Activated CD4-positive, alpha-beta T cell treated with anti-CD3 and anti-CD28 coated beads, Interleukin-2, amount 10 ng/mL, durations not matched to agents 7 days and 5 days (primary cell): ENCODE measurements at regions not wholly inside any gene's neighbourhood (a gene's known extent, or its start where the extent isn't known, plus 50 kb on each side); places are given as distances from the start of the nearest gene placed in this dataset.

Experiments
- CTCF ChIA-PET: fragments of 350-600 bp; sonication (Branson Sonifier 250); formaldehyde crosslinking; loops from one replicate; lab custom pipeline; 2021; ENCODE audit warnings: antibody characterized with exemption; lab: Charles Lee
- POLR2A ChIA-PET: fragments of 350-600 bp; sonication (Branson Sonifier 250); formaldehyde crosslinking; loops from one replicate; lab custom pipeline; 2021; ENCODE audit warnings: antibody characterized with exemption; lab: Charles Lee
- DNase-seq: peaks from one replicate; pipeline ENCODE4 v3.0.0-alpha.2; 2020
- H3K27ac Mint-ChIP-seq: one replicate; pipeline ENCODE4 v1.8.0; 2021; ENCODE audit warnings: mild to moderate bottlenecking, moderate library complexity, mixed read lengths
- H3K27me3 Mint-ChIP-seq: one replicate; pipeline ENCODE4 v1.8.0; 2021; ENCODE audit warnings: mixed read lengths
- H3K36me3 Mint-ChIP-seq: one replicate; pipeline ENCODE4 v1.8.0; 2021; ENCODE audit warnings: low read depth, mixed read lengths
- H3K4me1 Mint-ChIP-seq: one replicate; pipeline ENCODE4 v1.8.0; 2021; ENCODE audit warnings: mixed read lengths
- H3K4me3 Mint-ChIP-seq: one replicate; pipeline ENCODE4 v1.8.0; 2021; ENCODE audit warnings: mild to moderate bottlenecking, moderate library complexity, mixed read lengths
- H3K9me3 Mint-ChIP-seq: one replicate; pipeline ENCODE4 v1.8.0; 2021; ENCODE audit warnings: mixed read lengths

GRCh38 chr13:62092949-62093348 lies 677.3 kb upstream of the PCDH20 start:
- ChIA-PET POLR2A (no interaction called here), CTCF (no interaction called here)
- H3K27me3 Mint-ChIP-seq = no peaks in the 10 kb centered on the region
- no peak for DNase-seq
- H3K36me3 Mint-ChIP-seq = no peaks in the 10 kb centered on the region
- no peaks in the 10 kb centered on the region for H3K9me3 Mint-ChIP-seq
- no peak overlapping the region for H3K27ac Mint-ChIP-seq
- H3K4me1 Mint-ChIP-seq = no peaks in the 10 kb centered on the region
- no peak overlapping the region for H3K4me3 Mint-ChIP-seq

- Mint-ChIP-seq H3K4me1 (no peaks in the 10 kb centered on the region), H3K27me3 (no peaks in the 10 kb centered on the region), H3K36me3 (no peaks in the 10 kb centered on the region), H3K9me3 (no peaks in the 10 kb centered on the region), H3K4me3 (no peak overlapping the region), H3K27ac (no peak overlapping the region)
- DNase-seq = no peak
- ChIA-PET CTCF (no interaction called here), POLR2A (no interaction called here)
Measured at GRCh38 chr13:62092536-62092935, 676.9 kb upstream of the PCDH20 start.

GRCh38 chr13:62088165-62088564 lies 672.5 kb upstream of the PCDH20 start:
- Mint-ChIP-seq H3K27me3 (no peaks in the 10 kb centered on the region), H3K4me1 (no peaks in the 10 kb centered on the region), H3K9me3 (no peaks in the 10 kb centered on the region), H3K27ac (no peak overlapping the region), H3K36me3 (no peaks in the 10 kb centered on the region), H3K4me3 (no peak overlapping the region)
- ChIA-PET CTCF (no interaction called here), POLR2A (no interaction called here)
- no peak for DNase-seq

GRCh38 chr13:62087124-62087523 lies 671.5 kb upstream of the PCDH20 start:
- ChIA-PET CTCF (no interaction called here), POLR2A (no interaction called here)
- Mint-ChIP-seq H3K4me1 (no peaks in the 10 kb centered on the region), H3K9me3 (no peaks in the 10 kb centered on the region), H3K36me3 (no peaks in the 10 kb centered on the region), H3K27me3 (no peaks in the 10 kb centered on the region), H3K4me3 (no peak overlapping the region), H3K27ac (no peak overlapping the region)
- no peak for DNase-seq

GRCh38 chr13:62085337-62086229 lies 669.9 kb upstream of the PCDH20 start:
- no peaks in the 10 kb centered on the region for H3K9me3 Mint-ChIP-seq
- ChIA-PET CTCF (no interaction called here), POLR2A (no interaction called here)
- H3K36me3 Mint-ChIP-seq = no peaks in the 10 kb centered on the region
- DNase-seq = no peak
- no peaks in the 10 kb centered on the region for H3K4me1 Mint-ChIP-seq
- no peak overlapping the region for H3K27ac Mint-ChIP-seq
- no peak overlapping the region for H3K4me3 Mint-ChIP-seq
- H3K27me3 Mint-ChIP-seq = no peaks in the 10 kb centered on the region

- Mint-ChIP-seq H3K9me3 (no peaks in the 10 kb centered on the region), H3K4me3 (no peak overlapping the region), H3K36me3 (no peaks in the 10 kb centered on the region), H3K27me3 (no peaks in the 10 kb centered on the region), H3K4me1 (no peaks in the 10 kb centered on the region), H3K27ac (no peak overlapping the region)
- POLR2A ChIA-PET = no interaction called here
- CTCF ChIA-PET = no interaction called here
- no peak for DNase-seq
Measured at GRCh38 chr13:62084728-62085127, 669.1 kb upstream of the PCDH20 start.

GRCh38 chr13:62067821-62068220 lies 652.2 kb upstream of the PCDH20 start:
- H3K4me3 Mint-ChIP-seq = no peak overlapping the region
- H3K9me3 Mint-ChIP-seq = peaks cover 6% of the 10 kb centered on the region
- H3K27ac Mint-ChIP-seq = no peak overlapping the region
- no peaks in the 10 kb centered on the region for H3K27me3 Mint-ChIP-seq
- no peaks in the 10 kb centered on the region for H3K36me3 Mint-ChIP-seq
- CTCF ChIA-PET = no interaction called here
- DNase-seq = no peak
- POLR2A ChIA-PET = no interaction called here
- H3K4me1 Mint-ChIP-seq = no peaks in the 10 kb centered on the region

GRCh38 chr13:62065016-62065415 lies 649.4 kb upstream of the PCDH20 start:
- H3K36me3 Mint-ChIP-seq = no peaks in the 10 kb centered on the region
- H3K27me3 Mint-ChIP-seq = no peaks in the 10 kb centered on the region
- H3K4me1 Mint-ChIP-seq = no peaks in the 10 kb centered on the region
- H3K27ac Mint-ChIP-seq = no peak overlapping the region
- ChIA-PET POLR2A (no interaction called here), CTCF (no interaction called here)
- H3K9me3 Mint-ChIP-seq = peaks cover 6% of the 10 kb centered on the region
- no peak overlapping the region for H3K4me3 Mint-ChIP-seq
- DNase-seq = no peak

- CTCF ChIA-PET = no interaction called here
- POLR2A ChIA-PET = no interaction called here
- Mint-ChIP-seq H3K4me3 (no peak overlapping the region), H3K27me3 (no peaks in the 10 kb centered on the region), H3K36me3 (no peaks in the 10 kb centered on the region), H3K9me3 (peaks cover 2% of the 10 kb centered on the region), H3K4me1 (no peaks in the 10 kb centered on the region), H3K27ac (no peak overlapping the region)
- no peak for DNase-seq
Measured at GRCh38 chr13:62061751-62062150, 646.1 kb upstream of the PCDH20 start.

GRCh38 chr13:62060570-62060969 lies 644.9 kb upstream of the PCDH20 start:
- no peak overlapping the region for H3K4me3 Mint-ChIP-seq

GRCh38 chr13:62057286-62057685 lies 641.6 kb upstream of the PCDH20 start:
- Mint-ChIP-seq H3K36me3 (no peaks in the 10 kb centered on the region), H3K27ac (no peak overlapping the region), H3K4me3 (no peak overlapping the region), H3K9me3 (no peaks in the 10 kb centered on the region), H3K27me3 (no peaks in the 10 kb centered on the region), H3K4me1 (no peaks in the 10 kb centered on the region)
- CTCF ChIA-PET = no interaction called here
- POLR2A ChIA-PET = no interaction called here
- no peak for DNase-seq

More at GRCh38 chr13:62060570-62060969, 644.9 kb upstream of the PCDH20 start:
- no peak for DNase-seq
- H3K9me3 Mint-ChIP-seq = peaks cover 2% of the 10 kb centered on the region
- CTCF ChIA-PET = no interaction called here
- POLR2A ChIA-PET = no interaction called here
- no peaks in the 10 kb centered on the region for H3K4me1 Mint-ChIP-seq
- H3K27me3 Mint-ChIP-seq = no peaks in the 10 kb centered on the region
- no peaks in the 10 kb centered on the region for H3K36me3 Mint-ChIP-seq
- no peak overlapping the region for H3K27ac Mint-ChIP-seq

GRCh38 chr13:62049992-62050391 lies 634.3 kb upstream of the PCDH20 start:
- ChIA-PET CTCF (no interaction called here), POLR2A (no interaction called here)
- Mint-ChIP-seq H3K36me3 (no peaks in the 10 kb centered on the region), H3K27me3 (no peaks in the 10 kb centered on the region), H3K27ac (no peak overlapping the region), H3K9me3 (peaks cover 5% of the 10 kb centered on the region), H3K4me1 (no peaks in the 10 kb centered on the region), H3K4me3 (no peak overlapping the region)
- DNase-seq = no peak

- ChIA-PET POLR2A (no interaction called here), CTCF (no interaction called here)
- Mint-ChIP-seq H3K9me3 (peaks cover 5% of the 10 kb centered on the region), H3K4me3 (no peak overlapping the region), H3K36me3 (no peaks in the 10 kb centered on the region), H3K4me1 (no peaks in the 10 kb centered on the region), H3K27ac (no peak overlapping the region), H3K27me3 (no peaks in the 10 kb centered on the region)
- no peak for DNase-seq
Measured at GRCh38 chr13:62046512-62046911, 630.9 kb upstream of the PCDH20 start.

- Mint-ChIP-seq H3K27ac (no peak overlapping the region), H3K4me3 (no peak overlapping the region), H3K27me3 (no peaks in the 10 kb centered on the region), H3K36me3 (no peaks in the 10 kb centered on the region), H3K4me1 (no peaks in the 10 kb centered on the region), H3K9me3 (no peaks in the 10 kb centered on the region)
- POLR2A ChIA-PET = no interaction called here
- DNase-seq = no peak
- CTCF ChIA-PET = no interaction called here
Measured at GRCh38 chr13:62043600-62043999, 628.0 kb upstream of the PCDH20 start.
